Stimulated activated naive CD8-positive, alpha-beta T cell treated with anti-CD3 and anti-CD28 coated beads, Interleukin-15, amount 100 ng/mL, for 72 hours (primary cell): ENCODE measurements at regions not wholly inside any gene's neighbourhood (a gene's known extent, or its start where the extent isn't known, plus 50 kb on each side); places are given as distances from the start of the nearest gene placed in this dataset.
"Not testable (repeated sequence)": the region's sequence is repeated elsewhere in the genome, so short reads cannot be mapped to it uniquely, and the experiment has no call there.

Experiments
- ATAC-seq: fragments of 150-1000 bp; cut with Tn5 transposase; 2 replicates; pipeline ENCODE4 v1.10.0; 2021; ENCODE audit warnings: mild to moderate bottlenecking, moderate library complexity
- DNase-seq, 2 donors: peaks; one replicate each; pipeline ENCODE4 v3.0.0; 2021 to 2022
- H3K27ac Mint-ChIP-seq, 2 donors: one replicate each; pipeline ENCODE4 v1.8.0; 2022; ENCODE audit warnings: mild to moderate bottlenecking in 2 of 2, mixed read lengths in 2 of 2, moderate library complexity in 2 of 2
- H3K27me3 Mint-ChIP-seq: one replicate; pipeline ENCODE4 v1.8.0; 2022; ENCODE audit warnings: mixed read lengths
- H3K4me1 Mint-ChIP-seq: one replicate; pipeline ENCODE4 v1.8.0; 2022; ENCODE audit warnings: mild to moderate bottlenecking, mixed read lengths
- H3K4me3 Mint-ChIP-seq, 2 donors: one replicate each; pipeline ENCODE4 v1.8.0; 2022; ENCODE audit warnings: mild to moderate bottlenecking in 2 of 2, mixed read lengths in 2 of 2, moderate library complexity in 1 of 2
- H3K9me3 Mint-ChIP-seq, 2 donors: one replicate each; pipeline ENCODE4 v1.8.0; 2022; ENCODE audit warnings: mixed read lengths in 2 of 2

DNA sequence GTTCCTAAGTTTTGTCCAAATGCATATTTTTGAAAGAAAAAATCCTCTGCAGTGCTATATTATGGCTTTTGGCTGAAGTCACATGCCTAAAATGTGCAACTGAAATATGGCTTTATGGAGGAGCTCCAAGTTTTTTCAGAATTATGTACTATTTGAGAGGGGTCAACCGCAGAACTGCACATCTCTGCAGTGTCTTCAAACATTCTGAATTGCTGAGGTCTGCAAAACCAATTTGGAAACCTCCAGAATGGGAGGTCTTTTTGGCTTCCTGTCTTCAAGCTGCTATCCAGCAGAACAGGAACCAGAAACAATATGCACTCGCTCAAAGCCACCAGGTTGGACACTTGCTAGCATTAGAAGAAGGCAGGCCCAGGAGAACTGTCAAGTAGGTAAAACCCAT is 376.0 kb upstream of the PAPPA start:
- ATAC-seq = no peak
- H3K4me3 Mint-ChIP-seq = no peak overlapping the region
- no peaks in the 10 kb centered on the region for H3K4me1 Mint-ChIP-seq
- DNase-seq = no peak
- no peaks in the 10 kb centered on the region for H3K27me3 Mint-ChIP-seq
- H3K9me3 Mint-ChIP-seq = peaks cover 0 to 4% of the 10 kb centered on the region in 2 donors
- no peak overlapping the region for H3K27ac Mint-ChIP-seq

DNA sequence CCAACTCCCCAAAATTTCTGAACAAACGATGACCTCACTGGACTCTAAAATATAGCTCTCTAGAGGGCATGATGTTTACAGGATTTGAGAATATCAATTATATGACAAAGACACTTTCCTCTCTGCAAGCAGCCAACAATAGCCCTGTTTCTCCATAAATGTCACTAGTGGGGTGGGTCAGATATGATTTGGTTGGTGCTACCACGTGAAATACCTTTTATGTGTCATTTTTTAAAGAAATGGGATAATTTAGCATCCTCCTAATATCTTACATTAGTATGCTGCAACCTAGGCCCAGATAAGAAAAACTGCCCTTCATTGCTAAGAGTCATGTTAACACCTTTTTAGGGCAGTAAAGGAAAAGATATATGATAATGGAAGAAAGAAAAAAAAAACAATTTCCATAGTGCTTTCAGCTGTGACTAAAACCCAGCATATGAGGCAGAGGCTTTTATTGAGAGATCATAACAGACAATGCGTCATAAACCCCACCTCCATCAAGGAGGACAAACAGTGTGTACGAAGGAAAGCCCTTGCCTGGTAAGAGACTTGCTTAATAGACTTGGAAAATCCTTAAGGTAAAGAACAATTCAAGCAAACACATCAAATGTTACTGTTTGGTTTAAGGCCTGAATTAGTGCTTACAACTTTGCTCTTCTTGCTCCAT is 372.4 kb upstream of the PAPPA start:
- Mint-ChIP-seq H3K27me3 (no peaks in the 10 kb centered on the region), H3K9me3 (peaks cover 4 to 11% of the 10 kb centered on the region in 2 donors), H3K4me1 (no peaks in the 10 kb centered on the region), H3K4me3 (no peak overlapping the region), H3K27ac (no peak overlapping the region)
- no peak for DNase-seq
- ATAC-seq = no peak

DNA sequence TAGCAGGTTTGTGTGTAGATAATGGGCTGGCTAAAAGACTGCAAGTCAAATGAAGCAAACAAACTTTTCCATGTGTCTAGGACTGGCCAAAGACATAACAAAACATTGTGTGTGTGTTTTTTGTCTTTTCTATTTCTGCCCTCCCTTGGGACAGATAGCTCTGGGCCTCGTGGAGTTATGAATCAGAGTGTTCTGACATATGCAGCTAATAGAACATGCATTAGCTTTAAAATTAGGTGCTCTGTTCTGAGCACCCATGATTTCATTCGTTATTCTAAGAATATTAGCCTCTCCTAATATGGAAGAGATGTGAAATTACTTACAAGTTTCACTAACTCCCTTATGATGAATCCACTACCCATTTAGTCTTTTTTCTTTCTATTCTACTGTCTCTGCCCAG is 367.3 kb upstream of the PAPPA start:
- no peaks in the 10 kb centered on the region for H3K4me1 Mint-ChIP-seq
- no peak for DNase-seq
- H3K27me3 Mint-ChIP-seq = no peaks in the 10 kb centered on the region
- ATAC-seq = no peak
- peaks cover 3 to 11% of the 10 kb centered on the region in 2 donors for H3K9me3 Mint-ChIP-seq
- no peak overlapping the region for H3K4me3 Mint-ChIP-seq
- H3K27ac Mint-ChIP-seq = no peak overlapping the region

DNA sequence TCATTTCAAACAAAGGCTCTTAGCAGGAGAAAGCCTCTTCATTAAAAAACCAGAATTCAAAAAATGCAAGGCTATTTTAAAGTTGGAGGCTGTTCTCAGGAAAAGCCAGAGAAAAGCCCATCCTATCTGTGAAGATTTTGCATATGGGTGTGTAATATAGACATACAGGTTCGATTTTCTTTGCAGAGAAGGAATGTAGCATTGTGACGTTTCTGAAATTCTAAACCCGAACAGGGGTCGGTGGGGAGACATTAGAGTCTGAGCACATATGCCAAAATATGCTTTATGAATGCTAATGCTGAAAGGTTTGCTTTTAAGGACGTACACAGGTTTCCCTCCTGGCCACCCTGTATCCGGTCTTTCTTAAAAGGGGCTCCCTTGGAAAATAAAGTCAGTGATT is 363.1 kb upstream of the PAPPA start:
- ATAC-seq = no peak
- Mint-ChIP-seq H3K4me3 (no peak overlapping the region), H3K9me3 (peaks cover 0 to 10% of the 10 kb centered on the region in 2 donors), H3K27ac (no peak overlapping the region), H3K4me1 (no peaks in the 10 kb centered on the region), H3K27me3 (no peaks in the 10 kb centered on the region)
- DNase-seq = no peak

DNA sequence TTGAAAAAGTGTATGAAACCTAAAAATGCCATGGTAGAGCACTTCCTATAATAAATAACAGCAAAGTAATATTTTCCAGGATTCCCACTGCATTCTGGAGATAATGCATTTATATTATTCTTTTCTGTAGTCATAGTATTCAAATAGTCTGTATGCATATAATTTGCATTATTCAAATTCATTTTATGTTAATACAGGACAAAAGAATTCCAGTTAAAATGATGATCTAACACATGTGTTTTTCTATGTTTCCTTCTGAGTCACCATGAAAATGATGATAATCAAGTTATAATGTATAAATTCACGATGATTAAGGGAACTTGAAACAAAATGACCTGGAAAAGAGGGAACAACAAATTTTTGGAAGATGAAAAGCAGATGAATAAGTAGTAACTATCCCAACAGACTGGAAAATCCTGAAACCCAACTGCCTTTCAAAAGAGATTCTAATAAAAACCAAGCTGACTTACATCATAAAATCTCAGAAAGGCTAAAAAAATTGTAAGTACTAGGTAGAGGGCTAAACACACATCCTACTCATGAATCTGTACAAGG is 358.6 kb upstream of the PAPPA start:
- no peak overlapping the region for H3K4me3 Mint-ChIP-seq
- no peak overlapping the region for H3K27ac Mint-ChIP-seq
- no peak for ATAC-seq
- H3K4me1 Mint-ChIP-seq = no peaks in the 10 kb centered on the region
- H3K27me3 Mint-ChIP-seq = no peaks in the 10 kb centered on the region
- H3K9me3 Mint-ChIP-seq = peaks cover 0 to 7% of the 10 kb centered on the region in 2 donors
- no peak for DNase-seq

DNA sequence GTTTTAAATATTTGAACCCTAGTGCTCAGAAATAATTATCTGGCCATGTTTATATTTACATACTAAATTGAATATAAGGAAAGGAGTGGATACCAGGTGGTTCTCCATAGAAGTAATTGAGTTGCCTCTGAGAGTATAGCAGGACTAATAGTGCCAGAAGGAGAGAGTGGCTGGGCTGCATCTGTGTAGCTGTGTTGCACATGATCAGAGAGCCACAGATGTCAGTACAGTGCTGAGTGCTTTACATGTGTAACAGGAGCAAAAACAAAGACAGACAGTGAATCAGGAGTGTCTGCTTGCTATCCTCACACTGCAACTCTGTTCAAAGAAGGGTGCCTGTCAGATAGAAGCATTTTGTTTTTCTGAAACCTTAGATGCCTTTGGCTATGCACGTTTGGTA is 353.9 kb upstream of the PAPPA start:
- ATAC-seq = no peak

DNA sequence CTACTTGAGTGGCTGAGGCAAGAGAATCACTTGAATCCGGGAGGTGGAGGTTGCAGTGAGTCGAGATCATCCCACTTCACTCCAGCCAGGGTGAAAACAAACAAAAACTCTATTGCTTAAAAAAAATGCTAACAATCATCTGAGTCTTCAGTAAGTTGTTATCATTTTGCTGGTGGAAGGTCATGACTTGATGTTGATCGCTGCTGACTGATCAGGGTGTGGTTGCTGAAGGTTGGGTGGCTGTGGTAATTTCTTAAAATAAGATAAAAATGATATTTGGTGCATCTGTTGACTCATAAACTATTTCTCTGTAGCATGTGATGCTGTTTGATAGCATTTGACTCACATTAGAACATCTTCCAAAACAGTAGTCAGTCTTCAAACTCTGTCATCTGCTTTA is 349.4 kb upstream of the PAPPA start:
- DNase-seq = no peak
- ATAC-seq = no peak
- no peaks in the 10 kb centered on the region for H3K4me1 Mint-ChIP-seq
- H3K27ac Mint-ChIP-seq = no peak overlapping the region
- no peaks in the 10 kb centered on the region for H3K27me3 Mint-ChIP-seq
- H3K4me3 Mint-ChIP-seq = no peak overlapping the region
- no peaks in the 10 kb centered on the region for H3K9me3 Mint-ChIP-seq

More for the DNA sequence above, 353.9 kb upstream of the PAPPA start:
- H3K4me1 Mint-ChIP-seq = no peaks in the 10 kb centered on the region
- H3K27ac Mint-ChIP-seq = peak overlapping the region in 1 of 2 donors; percentile 28
- no peaks in the 10 kb centered on the region for H3K27me3 Mint-ChIP-seq
- no peak overlapping the region for H3K4me3 Mint-ChIP-seq
- DNase-seq = no peak
- H3K9me3 Mint-ChIP-seq = peaks cover 0 to under 1% of the 10 kb centered on the region in 2 donors

DNA sequence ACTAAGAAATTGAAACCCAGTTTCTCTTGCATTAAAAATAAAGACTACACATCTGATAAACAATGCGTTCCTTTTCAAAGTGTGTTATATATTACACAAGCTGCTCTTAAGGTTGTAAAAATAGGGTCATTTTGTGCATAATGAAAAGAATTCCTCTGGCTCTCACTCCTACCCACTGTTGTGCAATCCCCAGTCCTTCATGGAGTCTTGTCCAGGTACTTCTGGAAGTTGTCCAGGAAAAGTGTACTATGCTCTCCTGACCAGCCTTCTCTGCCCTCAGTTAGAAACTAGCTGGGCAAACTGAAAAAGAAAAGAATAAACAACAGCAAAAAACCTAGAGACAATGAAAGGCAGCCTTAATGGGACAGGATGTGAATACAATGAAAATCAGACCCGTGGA is 345.5 kb upstream of the PAPPA start:
- Mint-ChIP-seq H3K4me3 (no peak overlapping the region), H3K27me3 (no peaks in the 10 kb centered on the region), H3K27ac (no peak overlapping the region), H3K9me3 (peaks cover 7% of the 10 kb centered on the region in 2 donors), H3K4me1 (no peaks in the 10 kb centered on the region)
- ATAC-seq (no peak), DNase-seq (no peak)

DNA sequence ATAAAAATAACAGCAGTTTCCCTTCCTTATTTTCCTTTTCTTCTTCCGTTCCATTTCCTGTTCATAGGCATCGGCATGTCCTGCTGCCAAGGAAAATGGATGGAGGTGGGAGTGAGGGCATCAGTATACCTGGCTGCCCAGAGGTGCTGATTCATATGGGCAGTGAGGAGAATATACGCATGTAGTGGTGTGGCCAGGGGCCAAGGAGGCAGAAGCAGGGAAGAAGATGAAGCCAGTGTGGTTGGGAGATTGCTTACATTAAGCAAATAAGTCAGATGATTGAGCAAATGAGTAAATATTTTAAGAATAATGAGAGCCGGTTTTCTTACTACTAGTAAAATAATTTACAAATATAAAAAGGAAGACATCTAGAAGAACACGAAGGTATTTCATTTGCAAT is 344.9 kb upstream of the PAPPA start:
- Mint-ChIP-seq H3K4me1 (no peaks in the 10 kb centered on the region), H3K27ac (no peak overlapping the region), H3K9me3 (peaks cover 7 to 8% of the 10 kb centered on the region in 2 donors), H3K27me3 (no peaks in the 10 kb centered on the region), H3K4me3 (no peak overlapping the region)
- DNase-seq (no peak), ATAC-seq (no peak)

DNA sequence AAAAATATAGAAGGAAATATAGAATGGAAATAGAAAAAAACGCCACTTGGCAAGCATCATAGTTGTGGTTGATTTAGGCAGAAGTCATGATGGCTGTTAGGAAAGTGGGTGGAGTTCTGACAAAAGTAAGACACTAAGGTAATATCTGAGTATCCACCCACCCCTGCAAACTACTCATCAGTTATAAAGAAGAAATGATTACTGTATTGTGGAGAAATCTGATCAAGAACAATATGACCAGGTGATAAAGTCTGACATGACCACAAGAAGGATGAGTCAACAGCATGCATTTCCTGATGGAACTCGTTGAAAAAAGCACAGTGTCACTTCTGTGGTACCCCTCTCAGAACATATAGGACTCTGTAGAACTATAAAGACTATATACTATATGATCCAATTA is 343.4 kb upstream of the PAPPA start:
- H3K9me3 Mint-ChIP-seq = peaks cover 7 to 8% of the 10 kb centered on the region in 2 donors
- H3K27ac Mint-ChIP-seq = no peak overlapping the region
- ATAC-seq = no peak
- DNase-seq = no peak
- no peaks in the 10 kb centered on the region for H3K4me1 Mint-ChIP-seq
- no peak overlapping the region for H3K4me3 Mint-ChIP-seq
- no peaks in the 10 kb centered on the region for H3K27me3 Mint-ChIP-seq

DNA sequence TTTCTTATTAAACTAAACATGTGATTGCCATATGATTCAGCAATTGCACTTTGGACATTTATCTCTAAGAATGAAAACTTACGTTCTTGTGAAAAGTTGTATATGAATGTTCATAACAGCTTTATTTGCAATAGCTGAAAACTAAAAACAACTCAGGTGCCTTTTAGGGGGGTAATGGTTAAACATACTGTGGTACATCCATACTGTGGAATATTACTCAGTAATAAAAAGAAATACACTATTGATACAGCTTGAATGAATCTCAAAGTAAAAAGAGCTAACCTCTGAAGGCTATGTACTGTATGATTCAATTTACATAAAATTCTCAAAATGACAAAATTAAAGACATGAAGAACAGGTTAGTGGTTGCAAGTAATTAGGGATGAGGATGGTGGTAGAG is 339.5 kb upstream of the PAPPA start:
- ATAC-seq (no peak), DNase-seq (no peak)
- Mint-ChIP-seq H3K27me3 (no peaks in the 10 kb centered on the region), H3K27ac (no peak overlapping the region), H3K4me1 (no peaks in the 10 kb centered on the region), H3K9me3 (peaks cover 7 to 8% of the 10 kb centered on the region in 2 donors), H3K4me3 (no peak overlapping the region)

DNA sequence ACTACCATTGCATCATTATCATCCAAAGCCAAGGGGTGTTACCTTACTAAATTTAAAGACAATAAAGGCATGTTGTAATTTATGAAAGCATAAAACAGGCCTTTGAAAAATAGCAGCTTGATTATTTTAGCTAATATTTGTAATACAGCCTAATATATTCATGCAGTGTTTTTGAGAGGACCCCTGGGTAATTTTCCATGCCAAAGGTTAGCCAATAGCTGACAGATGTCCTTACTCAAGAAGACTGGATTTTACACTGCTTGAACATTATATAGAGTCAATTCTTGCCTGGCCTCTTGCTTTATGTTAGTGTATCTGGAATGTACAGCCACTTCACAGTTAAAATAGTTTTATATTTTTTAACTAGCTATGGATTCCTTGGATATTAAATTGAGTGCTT is 337.8 kb upstream of the PAPPA start:
- Mint-ChIP-seq H3K27me3 (no peaks in the 10 kb centered on the region), H3K4me1 (no peaks in the 10 kb centered on the region), H3K4me3 (no peak overlapping the region), H3K27ac (no peak overlapping the region), H3K9me3 (peaks cover 8 to 14% of the 10 kb centered on the region in 2 donors)
- DNase-seq = no peak
- ATAC-seq = no peak

DNA sequence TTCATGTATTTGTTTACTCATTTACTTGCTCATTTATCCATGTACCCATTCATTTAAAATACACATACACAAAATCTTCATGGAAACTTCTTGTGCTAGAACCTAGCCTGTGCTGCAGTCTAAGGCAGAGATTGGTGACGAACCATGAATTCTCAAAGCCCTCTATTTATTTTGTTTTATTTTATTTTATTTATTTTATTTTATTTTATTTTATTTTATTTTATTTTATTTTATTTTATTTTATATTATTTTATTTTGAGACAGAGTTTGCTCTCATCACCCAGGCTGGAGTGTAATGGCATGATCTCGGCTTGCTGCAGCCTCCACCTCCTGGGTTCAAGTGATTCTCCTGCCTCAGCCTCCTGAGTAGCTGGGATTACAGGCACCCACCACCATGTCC is 334.9 kb upstream of the PAPPA start:
- H3K4me1 Mint-ChIP-seq, ATAC-seq: not testable (repeated sequence)

DNA sequence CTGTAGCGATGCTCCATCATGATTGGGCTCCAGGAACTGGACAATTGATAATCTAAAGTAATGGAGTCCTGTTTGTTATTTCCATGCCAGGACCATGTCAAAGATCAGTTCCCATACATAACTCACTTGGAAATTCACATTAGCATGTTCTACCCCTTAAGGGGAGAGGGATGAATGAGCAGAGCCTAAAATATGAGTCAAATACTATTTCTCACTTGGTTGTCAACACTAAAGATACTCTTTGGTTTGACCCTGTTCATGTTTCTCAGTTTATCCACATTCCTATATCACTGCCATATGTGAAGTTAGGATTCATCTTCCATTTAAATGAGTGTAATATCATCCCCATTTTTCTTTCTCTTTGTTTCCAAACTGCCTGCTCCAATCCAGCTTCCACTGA is 321.6 kb upstream of the PAPPA start:
- ATAC-seq (no peak), DNase-seq (no peak)
- no peak overlapping the region for H3K4me3 Mint-ChIP-seq
- H3K27ac Mint-ChIP-seq = no peak overlapping the region
- no peaks in the 10 kb centered on the region for H3K27me3 Mint-ChIP-seq
- H3K4me1 Mint-ChIP-seq = no peaks in the 10 kb centered on the region
- H3K9me3 Mint-ChIP-seq = peaks cover 5 to 20% of the 10 kb centered on the region in 2 donors

More for the DNA sequence above, 334.9 kb upstream of the PAPPA start:
- DNase-seq, H3K4me3 Mint-ChIP-seq, H3K27me3 Mint-ChIP-seq, H3K27ac Mint-ChIP-seq: not testable (repeated sequence)
- H3K9me3 Mint-ChIP-seq = peaks cover 6 to 12% of the 10 kb centered on the region in 2 donors

DNA sequence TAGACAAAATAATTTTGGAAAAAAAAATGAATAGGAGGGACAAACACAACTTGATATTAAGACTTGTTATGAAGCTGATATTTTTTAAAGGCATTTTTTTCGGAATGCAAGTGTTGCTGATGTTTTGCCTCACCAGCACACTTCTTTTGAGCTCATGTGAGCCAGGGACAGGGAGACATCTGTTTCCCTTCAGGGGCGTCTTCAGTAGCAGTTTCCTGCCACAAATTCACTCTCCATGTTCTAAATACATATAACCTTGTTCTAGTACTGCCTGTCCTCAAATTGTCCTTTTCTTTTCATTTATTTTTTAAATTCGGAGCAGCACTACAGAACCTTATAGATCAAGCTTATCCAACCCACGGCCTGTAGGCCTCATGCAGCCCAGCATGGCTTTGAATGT is 316.0 kb upstream of the PAPPA start:
- peaks cover 0 to 28% of the 10 kb centered on the region in 2 donors for H3K9me3 Mint-ChIP-seq
- no peaks in the 10 kb centered on the region for H3K27me3 Mint-ChIP-seq
- no peak for ATAC-seq
- H3K4me1 Mint-ChIP-seq = no peaks in the 10 kb centered on the region
- no peak overlapping the region for H3K4me3 Mint-ChIP-seq
- no peak for DNase-seq
- no peak overlapping the region for H3K27ac Mint-ChIP-seq

DNA sequence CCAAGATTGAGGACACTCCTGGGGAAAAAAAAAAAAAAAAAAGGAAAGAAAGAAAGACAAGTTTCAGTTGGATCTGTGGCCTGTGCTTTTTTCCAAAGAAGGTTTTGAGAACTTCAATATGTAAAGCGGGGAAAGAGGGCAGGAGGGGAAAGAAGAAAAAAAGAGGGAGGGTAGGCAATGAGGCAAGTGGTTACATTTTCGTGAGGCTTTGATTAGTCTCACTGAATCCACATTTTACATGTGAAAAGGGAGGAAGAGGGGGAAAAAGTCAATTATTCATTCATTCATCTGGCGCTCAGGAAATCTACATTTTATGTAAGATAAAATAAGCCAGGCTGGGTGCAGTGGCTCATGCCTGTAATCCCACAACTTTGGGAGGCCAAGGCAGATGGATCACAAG is 315.2 kb upstream of the PAPPA start:
- ATAC-seq (no peak), DNase-seq (no peak)
- H3K4me3 Mint-ChIP-seq = no peak overlapping the region
- no peaks in the 10 kb centered on the region for H3K27me3 Mint-ChIP-seq
- no peaks in the 10 kb centered on the region for H3K4me1 Mint-ChIP-seq
- no peak overlapping the region for H3K27ac Mint-ChIP-seq
- H3K9me3 Mint-ChIP-seq = peaks cover 0 to 22% of the 10 kb centered on the region in 2 donors

DNA sequence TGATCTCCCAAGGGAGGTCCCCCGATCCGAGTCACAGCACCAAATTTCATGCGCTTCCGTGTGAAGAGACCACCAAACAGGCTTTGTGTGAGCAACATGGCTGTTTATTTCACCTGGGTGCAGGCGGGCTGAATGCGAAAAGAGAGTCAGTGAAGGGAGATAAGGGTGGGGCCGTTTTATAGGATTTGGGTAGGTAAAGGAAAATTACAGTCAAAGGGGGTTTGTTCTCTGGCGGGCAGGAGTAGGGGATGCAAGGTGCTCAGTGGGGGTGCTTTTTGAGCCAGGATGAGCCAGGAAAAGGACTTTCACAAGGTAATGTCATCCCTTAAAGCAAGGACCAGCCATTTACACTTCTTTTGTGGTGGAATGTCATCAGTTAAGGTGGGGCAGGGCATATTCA is 309.2 kb upstream of the PAPPA start:
- not testable (repeated sequence) for ATAC-seq, DNase-seq, H3K9me3 Mint-ChIP-seq, H3K4me1 Mint-ChIP-seq, H3K27me3 Mint-ChIP-seq, H3K27ac Mint-ChIP-seq, H3K4me3 Mint-ChIP-seq
